B cell (primary cell): ENCODE measurements at regions not wholly inside any gene's neighbourhood (a gene's known extent, or its start where the extent isn't known, plus 50 kb on each side); places are given as distances from the start of the nearest gene placed in this dataset.

ENCODE experiments used
- CTCF ChIP-seq: fragments of 200-600 bp; IDR thresholded peaks from one replicate; pipeline ENCODE4 v1.8.0; 2022; ENCODE audit warnings: antibody characterized with exemption, mild to moderate bottlenecking
- EZH2 ChIP-seq: IDR thresholded peaks from 2 replicates; pipeline ENCODE4 v1.6.1; 2012; ENCODE audit warnings: borderline replicate concordance, low read depth, mild to moderate bottlenecking, moderate library complexity, low read length; ENCODE audit not compliant: insufficient read depth, poor library complexity, severe bottlenecking

GRCh38 chr2:129803871-129804270, 175.6 kb upstream of the RAB6C start:
- TF ChIP-seq CTCF (no peak), EZH2 (no peak)
